K562 (cell line): ENCODE measurements at regions not wholly inside any gene's neighbourhood (a gene's known extent, or its start where the extent isn't known, plus 50 kb on each side); places are given as distances from the start of the nearest gene placed in this dataset.

ENCODE experiments used
- ATAC-seq: fragments of 200-7000 bp; cut with Tn5 transposase; 3 replicates; pipeline ENCODE4 v1.9.1; 2020; ENCODE audit warnings: moderate library complexity
- BruUV-seq: library from RNA; stranded (reverse); fragments of 400-500 nt; replicated peaks from 2 replicates; lab custom pipeline; 2021; lab: Mats Ljungman, UMichigan
- CTCF ChIA-PET: fragments of 300-600 bp; formaldehyde crosslinking; extraction: SDS; loops from one replicate; lab custom pipeline; 2021; ENCODE audit warnings: low intra/inter-chr PET ratio; lab: Yijun Ruan, JAX
- POLR2A ChIA-PET: fragments of 300-600, 350-650 bp; sonication (Branson Sonifier 250); formaldehyde crosslinking; extraction: SDS; loops from one replicate; lab custom pipeline; 2021; ENCODE audit warnings: antibody characterized with exemption, inconsistent platforms; lab: Yijun Ruan, JAX
- DNase-seq, 4 experiments: peaks; one replicate each; pipeline versions ENCODE4 v3.0.0 to v3.0.0-alpha.2; 2011 to 2018; ENCODE audit warnings: low spot score in 3 of 4, mixed read lengths in 3 of 4; ENCODE audit errors: extremely low read depth in 1 of 4
- FAIRE-seq: peaks from 2 replicates; lab custom pipeline; 2011; peaks lifted over from hg19 to GRCh38; lab: Jason Lieb, UNC
- H2AFZ ChIP-seq: 2 replicates; pipeline ENCODE4 v1.6.0; 2011; ENCODE audit warnings: low read depth, low read length, control low read depth, inconsistent platforms
- H3K27ac ChIP-seq: fragments of 200-600 bp; 3 replicates; pipeline ENCODE4 v1.8.0; 2011; ENCODE audit warnings: low read depth, mild to moderate bottlenecking, control low read depth, inconsistent platforms, low read length, moderate library complexity, mixed read lengths; ENCODE audit errors: extremely low read depth
- H3K27me3 ChIP-seq, 2 experiments: fragments of 300-600 bp in 1 of 2; 2 replicates in 1 of 2; 3 replicates in 1 of 2; pipeline versions ENCODE4 v1.6.0 to v1.8.0; 2011; ENCODE audit warnings: inconsistent platforms in 2 of 2, low read length in 2 of 2, mild to moderate bottlenecking in 1 of 2, mixed read lengths in 1 of 2, moderate library complexity in 1 of 2; ENCODE audit not compliant: control insufficient read depth in 2 of 2, insufficient read depth in 2 of 2
- H3K36me3 ChIP-seq: fragments of 300-600 bp; 3 replicates; pipeline ENCODE4 v1.8.0; 2011; ENCODE audit warnings: mild to moderate bottlenecking, low read length, inconsistent platforms; ENCODE audit not compliant: control insufficient read depth, insufficient read depth
- H3K4me1 ChIP-seq, 2 experiments: fragments of 200-600 bp in 1 of 2; replicated peaks in 1 of 2; 2 replicates in 1 of 2; 3 replicates in 1 of 2; pipeline versions ENCODE4 v1.5.1 to v1.8.0; 2011; ENCODE audit warnings: inconsistent platforms in 2 of 2, low read length in 2 of 2, mild to moderate bottlenecking in 1 of 2, mixed read lengths in 1 of 2, moderate library complexity in 1 of 2; ENCODE audit not compliant: control insufficient read depth in 2 of 2, insufficient read depth in 2 of 2
- H3K4me2 ChIP-seq: 2 replicates; pipeline ENCODE4 v1.6.1; 2011; ENCODE audit warnings: low read length, control low read depth, inconsistent platforms, mixed read lengths; ENCODE audit not compliant: insufficient read depth
- H3K4me3 ChIP-seq: fragments of 200-600 bp; sonication (generic), shearing (Covaris generic); 2 replicates; pipeline ENCODE4 v1.5.1; 2016; ENCODE audit warnings: control low read depth, inconsistent platforms
- H3K79me2 ChIP-seq: fragments of 200-600 bp; 3 replicates; pipeline ENCODE4 v1.8.0; 2011; ENCODE audit warnings: low read length, inconsistent platforms; ENCODE audit not compliant: control insufficient read depth, insufficient read depth
- H3K9ac ChIP-seq, 2 experiments: 2 replicates each; pipeline versions ENCODE4 v1.6.0 to v1.6.1; 2011; ENCODE audit warnings: low read depth in 2 of 2, low read length in 2 of 2, control low read depth in 1 of 2, inconsistent platforms in 1 of 2, mild to moderate bottlenecking in 1 of 2, mixed read lengths in 1 of 2; ENCODE audit not compliant: insufficient read depth in 1 of 2
- H3K9me1 ChIP-seq: one replicate; pipeline ENCODE4 v1.6.0; 2011; ENCODE audit warnings: inconsistent platforms, mild to moderate bottlenecking, low read length, moderate library complexity; ENCODE audit not compliant: control insufficient read depth, insufficient read depth
- H3K9me3 ChIP-seq: replicated peaks from 2 replicates; pipeline ENCODE4 v1.5.1; 2011; ENCODE audit warnings: low read depth, low read length, inconsistent platforms; ENCODE audit not compliant: control insufficient read depth, insufficient read depth
- H4K20me1 ChIP-seq: replicated peaks from 2 replicates; pipeline ENCODE4 v1.6.1; 2011; ENCODE audit warnings: low read length, inconsistent platforms, mixed read lengths; ENCODE audit not compliant: control insufficient read depth, insufficient read depth
- ZNF551 ChIP-seq: fragments of 250-450 bp; sonication (Bioruptor Pico); IDR thresholded peaks from 2 replicates; pipeline ENCODE4 v1.5.0; 2021; ENCODE audit warnings: mild to moderate bottlenecking, moderate library complexity
- ZSCAN32 ChIP-seq: fragments of 450-650 bp; formaldehyde crosslinking; IDR thresholded peaks from 2 replicates; pipeline ENCODE4 v1.4.0; 2020; ENCODE audit warnings: mild to moderate bottlenecking, moderate library complexity
- WGBS: fragments of 100-300 bp; shearing (Covaris generic); methylation state at CpG from one replicate; pipeline ENCODE4 v1.1.6; 2016; ENCODE audit warnings: low coverage, mixed read lengths; ENCODE audit not compliant: insufficient coverage; ENCODE audit errors: missing lambda C conversion rate; 5-methylcytosine and 5-hydroxymethylcytosine counted together
- in situ Hi-C: fragments of 300-500 bp; cut with MboI; formaldehyde crosslinking; loops from 4 replicates; pipeline ENCODE4 v1.15.0; 2018; ENCODE audit warnings: inconsistent platforms, mixed read lengths
- intact Hi-C: fragments of 100-400 bp; cut with micrococcal nuclease; formaldehyde crosslinking; loops from 2 replicates; pipeline ENCODE4 v1.14.2; 2022
- TF ChIP-seq, protein P1 (sequence below): fragments of 250-450 bp; sonication (Bioruptor Pico); IDR thresholded peaks from 2 replicates; pipeline ENCODE4 v1.8.0; 2021; ENCODE audit warnings: borderline replicate concordance, mild to moderate bottlenecking, moderate library complexity; ENCODE audit not compliant: poor library complexity, severe bottlenecking
- TF ChIP-seq, protein P2 (sequence below), 3 experiments: fragments of 200-800 bp in 1 of 3; fragments of 250-450 bp in 1 of 3; fragments of 450-650 bp in 1 of 3; sonication (Bioruptor Pico) in 1 of 3; sonication (Bioruptor generic) in 1 of 3; formaldehyde crosslinking in 1 of 3; IDR thresholded peaks; 2 replicates each; pipeline versions ENCODE4 v1.6.1 to v1.8.0; 2016 to 2022; ENCODE audit warnings: mild to moderate bottlenecking in 2 of 3, missing genetic modification characterization in 2 of 3, missing compliant biosample characterization in 1 of 3, moderate library complexity in 1 of 3

DNA sequence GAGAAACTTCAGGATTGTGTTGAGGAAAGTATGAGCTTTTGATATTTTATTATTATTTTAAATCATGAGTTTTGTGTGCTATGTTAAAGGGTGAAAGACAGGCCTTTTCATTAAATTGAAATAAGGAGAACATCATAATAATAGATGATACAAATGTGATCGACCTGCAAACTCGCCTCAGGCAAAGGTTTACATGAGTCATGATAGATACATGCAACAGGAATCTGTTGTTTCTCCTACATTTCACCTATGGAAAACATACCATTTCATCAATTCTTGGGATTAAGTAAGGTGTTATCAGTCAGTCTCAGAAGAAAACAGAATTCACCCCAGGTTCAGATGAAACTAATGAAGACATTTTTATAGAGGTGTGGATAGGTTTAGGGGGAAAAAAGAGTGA is 1992.5 kb upstream of the PIK3C3 start:
- no peaks in the 10 kb centered on the region for H3K79me2 ChIP-seq
- TF ChIP-seq ZSCAN32 (CRISPR knock-in tag) (no peak), ZNF551 (CRISPR knock-in tag) (no peak)
- TF ChIP-seq, protein P1, sequence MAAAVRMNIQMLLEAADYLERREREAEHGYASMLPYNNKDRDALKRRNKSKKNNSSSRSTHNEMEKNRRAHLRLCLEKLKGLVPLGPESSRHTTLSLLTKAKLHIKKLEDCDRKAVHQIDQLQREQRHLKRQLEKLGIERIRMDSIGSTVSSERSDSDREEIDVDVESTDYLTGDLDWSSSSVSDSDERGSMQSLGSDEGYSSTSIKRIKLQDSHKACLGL (CRISPR knock-in tag) = no peak
- TF ChIP-seq, protein P2, sequence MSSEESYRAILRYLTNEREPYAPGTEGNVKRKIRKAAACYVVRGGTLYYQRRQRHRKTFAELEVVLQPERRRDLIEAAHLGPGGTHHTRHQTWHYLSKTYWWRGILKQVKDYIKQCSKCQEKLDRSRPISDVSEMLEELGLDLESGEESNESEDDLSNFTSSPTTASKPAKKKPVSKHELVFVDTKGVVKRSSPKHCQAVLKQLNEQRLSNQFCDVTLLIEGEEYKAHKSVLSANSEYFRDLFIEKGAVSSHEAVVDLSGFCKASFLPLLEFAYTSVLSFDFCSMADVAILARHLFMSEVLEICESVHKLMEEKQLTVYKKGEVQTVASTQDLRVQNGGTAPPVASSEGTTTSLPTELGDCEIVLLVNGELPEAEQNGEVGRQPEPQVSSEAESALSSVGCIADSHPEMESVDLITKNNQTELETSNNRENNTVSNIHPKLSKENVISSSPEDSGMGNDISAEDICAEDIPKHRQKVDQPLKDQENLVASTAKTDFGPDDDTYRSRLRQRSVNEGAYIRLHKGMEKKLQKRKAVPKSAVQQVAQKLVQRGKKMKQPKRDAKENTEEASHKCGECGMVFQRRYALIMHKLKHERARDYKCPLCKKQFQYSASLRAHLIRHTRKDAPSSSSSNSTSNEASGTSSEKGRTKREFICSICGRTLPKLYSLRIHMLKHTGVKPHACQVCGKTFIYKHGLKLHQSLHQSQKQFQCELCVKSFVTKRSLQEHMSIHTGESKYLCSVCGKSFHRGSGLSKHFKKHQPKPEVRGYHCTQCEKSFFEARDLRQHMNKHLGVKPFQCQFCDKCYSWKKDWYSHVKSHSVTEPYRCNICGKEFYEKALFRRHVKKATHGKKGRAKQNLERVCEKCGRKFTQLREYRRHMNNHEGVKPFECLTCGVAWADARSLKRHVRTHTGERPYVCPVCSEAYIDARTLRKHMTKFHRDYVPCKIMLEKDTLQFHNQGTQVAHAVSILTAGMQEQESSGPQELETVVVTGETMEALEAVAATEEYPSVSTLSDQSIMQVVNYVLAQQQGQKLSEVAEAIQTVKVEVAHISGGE (CRISPR knock-in tag; IDR thresholded peaks at IDR 0.05) = no peak
- DNase-seq (no peak), ATAC-seq (no peak), FAIRE-seq (no peak)
- H3K9me1 ChIP-seq = no peaks in the 10 kb centered on the region
- H4K20me1 ChIP-seq = no peaks in the 10 kb centered on the region
- 3% methylated on average over 2 of the region's 2 CpGs for WGBS
- no peak overlapping the region for H2AFZ ChIP-seq
- BruUV-seq = no TSS peak
- no peak overlapping the region for H3K4me3 ChIP-seq
- H3K27ac ChIP-seq = no peak overlapping the region
- H3K9me3 ChIP-seq = no peaks in the 10 kb centered on the region
- POLR2A ChIA-PET = interaction anchor here (0.6 kb wide), 1 partner anchor 8 kb away, joined by 3 read pairs; no protein-coding TSS in a partner anchor
- H3K27me3 ChIP-seq = no peaks in the 10 kb centered on the region
- H3K4me1 ChIP-seq = no peaks in the 10 kb centered on the region
- in situ Hi-C loops = no loop called here
- H3K36me3 ChIP-seq = no peaks in the 10 kb centered on the region
- H3K9ac ChIP-seq = no peak overlapping the region
- CTCF ChIA-PET = no interaction called here
- intact Hi-C loops = no loop called here
- H3K4me2 ChIP-seq = no peak overlapping the region
